GM18909 (cell line): ENCODE measurements at regions not wholly inside any gene's neighbourhood (a gene's known extent, or its start where the extent isn't known, plus 50 kb on each side); places are given as distances from the start of the nearest gene placed in this dataset.

ENCODE experiments used
- ATAC-seq: cut with Tn5 transposase; IDR thresholded peaks from one replicate; pipeline ENCODE4 v1.9.1; 2021; ENCODE audit warnings: mild to moderate bottlenecking; ENCODE audit not compliant: unreplicated experiment, poor library complexity

- no peak for ATAC-seq
These were observed 82.9 kb downstream of the ELOVL4 start for GRCh38 chr6:79864421-79864820.

- ATAC-seq: no peak
These were observed 83.4 kb downstream of the ELOVL4 start for GRCh38 chr6:79864001-79864400.

- no peak for ATAC-seq
These were observed 83.8 kb downstream of the ELOVL4 start for GRCh38 chr6:79863566-79863965.

- no peak for ATAC-seq
These were observed 84.6 kb downstream of the ELOVL4 start for GRCh38 chr6:79862711-79863110.

- ATAC-seq: no peak
These were observed 85.2 kb downstream of the ELOVL4 start for GRCh38 chr6:79862126-79862525.

GRCh38 chr6:79861023-79861422, 86.3 kb downstream of the ELOVL4 start:
- no peak for ATAC-seq

- ATAC-seq: no peak
These were observed 99.9 kb downstream of the ELOVL4 start for GRCh38 chr6:79847426-79847825.

GRCh38 chr6:79842376-79843040, 104.8 kb downstream of the ELOVL4 start:
- ATAC-seq: peak; percentile 76

- ATAC-seq: peak; percentile 51
These were observed 105.6 kb downstream of the ELOVL4 start for GRCh38 chr6:79841577-79842375.

- no peak for ATAC-seq
These were observed 108.5 kb downstream of the ELOVL4 start for GRCh38 chr6:79838851-79839250.

GRCh38 chr6:79833964-79834284, 113.4 kb downstream of the ELOVL4 start:
- no peak for ATAC-seq

- no peak for ATAC-seq
These were observed 113.9 kb downstream of the ELOVL4 start for GRCh38 chr6:79833264-79833963.

GRCh38 chr6:79832723-79833122, 114.6 kb downstream of the ELOVL4 start:
- ATAC-seq: no peak

- no peak for ATAC-seq
These were observed 123.2 kb downstream of the ELOVL4 start for GRCh38 chr6:79824202-79824601.

GRCh38 chr6:79821859-79822258, 125.5 kb downstream of the ELOVL4 start:
- no peak for ATAC-seq

GRCh38 chr6:79818471-79818870, 128.9 kb downstream of the ELOVL4 start:
- ATAC-seq: no peak

- ATAC-seq: no peak
These were observed 132.4 kb downstream of the ELOVL4 start for GRCh38 chr6:79814940-79815339.

- ATAC-seq: peak; percentile 96
These were observed 133.3 kb downstream of the ELOVL4 start for GRCh38 chr6:79813854-79814709.

- peak; percentile 3 for ATAC-seq
These were observed 134.1 kb downstream of the ELOVL4 start for GRCh38 chr6:79813143-79813850.

GRCh38 chr6:79812195-79812594, 135.2 kb downstream of the ELOVL4 start:
- no peak for ATAC-seq
